22Rv1 (cell line): ENCODE measurements at regions not wholly inside any gene's neighbourhood (a gene's known extent, or its start where the extent isn't known, plus 50 kb on each side); places are given as distances from the start of the nearest gene placed in this dataset.

Source experiments
- CTCF ChIP-seq: fragments of 450-650 bp; IDR thresholded peaks from 2 replicates; pipeline ENCODE4 v1.5.1; 2017; ENCODE audit warnings: mild to moderate bottlenecking
- ZFX ChIP-seq: fragments of 450-650 bp; IDR thresholded peaks from 2 replicates; pipeline ENCODE4 v1.6.1; 2017; ENCODE audit warnings: antibody characterized with exemption, borderline replicate concordance

DNA sequence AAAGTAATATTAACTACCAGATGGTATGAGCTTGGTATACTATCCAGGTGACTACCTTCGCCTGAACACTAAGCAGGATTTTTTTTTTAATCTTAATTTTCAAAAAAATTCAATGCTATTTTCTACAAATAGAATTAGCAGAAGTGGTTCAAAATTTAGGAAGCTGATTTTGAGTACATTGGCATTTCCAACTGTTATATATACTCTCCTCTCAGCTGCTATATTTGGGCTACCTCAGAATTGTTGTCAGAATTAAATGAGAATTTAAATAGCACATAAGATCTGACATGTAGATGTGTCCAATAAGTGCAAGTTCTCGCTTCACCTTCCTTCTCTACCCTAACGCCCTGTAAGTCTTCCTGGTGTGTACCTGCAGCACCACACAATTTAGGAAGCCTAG, 83.1 kb downstream of the DUSP6 start:
- TF ChIP-seq CTCF = no peak
- TF ChIP-seq ZFX = no peak
